ENCODE measurements at regions not wholly inside any gene's neighbourhood (a gene's known extent, or its start where the extent isn't known, plus 50 kb on each side); places are given as distances from the start of the nearest gene placed in this dataset.

- TF ChIP-seq, protein P1, sequence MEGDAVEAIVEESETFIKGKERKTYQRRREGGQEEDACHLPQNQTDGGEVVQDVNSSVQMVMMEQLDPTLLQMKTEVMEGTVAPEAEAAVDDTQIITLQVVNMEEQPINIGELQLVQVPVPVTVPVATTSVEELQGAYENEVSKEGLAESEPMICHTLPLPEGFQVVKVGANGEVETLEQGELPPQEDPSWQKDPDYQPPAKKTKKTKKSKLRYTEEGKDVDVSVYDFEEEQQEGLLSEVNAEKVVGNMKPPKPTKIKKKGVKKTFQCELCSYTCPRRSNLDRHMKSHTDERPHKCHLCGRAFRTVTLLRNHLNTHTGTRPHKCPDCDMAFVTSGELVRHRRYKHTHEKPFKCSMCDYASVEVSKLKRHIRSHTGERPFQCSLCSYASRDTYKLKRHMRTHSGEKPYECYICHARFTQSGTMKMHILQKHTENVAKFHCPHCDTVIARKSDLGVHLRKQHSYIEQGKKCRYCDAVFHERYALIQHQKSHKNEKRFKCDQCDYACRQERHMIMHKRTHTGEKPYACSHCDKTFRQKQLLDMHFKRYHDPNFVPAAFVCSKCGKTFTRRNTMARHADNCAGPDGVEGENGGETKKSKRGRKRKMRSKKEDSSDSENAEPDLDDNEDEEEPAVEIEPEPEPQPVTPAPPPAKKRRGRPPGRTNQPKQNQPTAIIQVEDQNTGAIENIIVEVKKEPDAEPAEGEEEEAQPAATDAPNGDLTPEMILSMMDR (IDR thresholded peaks at IDR 0.05; ENCODE audit: low read depth, low read length) = no peak
- no peak for TF ChIP-seq POLR2A (IDR thresholded peaks at IDR 0.05; ENCODE audit: extremely low read depth, insufficient read length)
These were observed 205.9 kb downstream of the KIF21A start for GRCh38 chr12:39237004-39237403.

Measured in NB4 (cell line).